Neural progenitor cell (in vitro differentiated cells): ENCODE measurements at regions not wholly inside any gene's neighbourhood (a gene's known extent, or its start where the extent isn't known, plus 50 kb on each side); places are given as distances from the start of the nearest gene placed in this dataset.

Experiments
- CTCF ChIP-seq: fragments of 200-600 bp; sonication (generic); IDR thresholded peaks from 2 replicates; pipeline ENCODE4 v1.5.1; 2017; ENCODE audit warnings: antibody characterized with exemption, mild to moderate bottlenecking
- EZH2 ChIP-seq: fragments of 200-600 bp; sonication (generic); IDR thresholded peaks from 2 replicates; pipeline ENCODE4 v1.6.1; 2017; ENCODE audit warnings: antibody characterized with exemption, mild to moderate bottlenecking, moderate library complexity

GRCh38 chr5:40397976-40398375, 281.7 kb upstream of the PTGER4 start:
- TF ChIP-seq CTCF (no peak), EZH2 (no peak)
